Activated CD8-positive, alpha-beta T cell treated with anti-CD3 and anti-CD28 coated beads for 36 hours (primary cell): ENCODE measurements at regions not wholly inside any gene's neighbourhood (a gene's known extent, or its start where the extent isn't known, plus 50 kb on each side); places are given as distances from the start of the nearest gene placed in this dataset.

Experiments used
- ATAC-seq: fragments of 200-7000 bp; cut with Tn5 transposase; one replicate; pipeline ENCODE4 v1.10.0; 2021; ENCODE audit warnings: mild to moderate bottlenecking, moderate library complexity
- CTCF ChIA-PET: fragments of 350-600 bp; sonication (Branson Sonifier 250); formaldehyde crosslinking; loops from one replicate; lab custom pipeline; 2021; ENCODE audit warnings: antibody characterized with exemption; lab: Charles Lee
- POLR2A ChIA-PET: fragments of 350-600 bp; sonication (Branson Sonifier 250); formaldehyde crosslinking; loops from one replicate; lab custom pipeline; 2021; ENCODE audit warnings: antibody characterized with exemption; lab: Charles Lee
- DNase-seq: peaks from one replicate; pipeline ENCODE4 v3.0.0-alpha.2; 2020
- H3K27ac Mint-ChIP-seq: one replicate; pipeline ENCODE4 v1.8.0; 2021; ENCODE audit warnings: mild to moderate bottlenecking, mixed read lengths
- H3K27me3 Mint-ChIP-seq: one replicate; pipeline ENCODE4 v1.8.0; 2021; ENCODE audit warnings: mixed read lengths
- H3K36me3 Mint-ChIP-seq: one replicate; pipeline ENCODE4 v1.8.0; 2021; ENCODE audit warnings: low read depth, mixed read lengths
- H3K4me1 Mint-ChIP-seq: one replicate; pipeline ENCODE4 v1.8.0; 2021; ENCODE audit warnings: low read depth, mixed read lengths
- H3K4me3 Mint-ChIP-seq: one replicate; pipeline ENCODE4 v1.8.0; 2021; ENCODE audit warnings: mild to moderate bottlenecking, moderate library complexity, mixed read lengths
- H3K9me3 Mint-ChIP-seq: one replicate; pipeline ENCODE4 v1.8.0; 2021; ENCODE audit warnings: mixed read lengths
- intact Hi-C: fragments of 100-400 bp; cut with micrococcal nuclease; formaldehyde crosslinking; loops from one replicate; pipeline ENCODE4 v1.10.0; 2022
- TF ChIP-seq, protein P1 (sequence below): fragments of 200-600 bp; IDR thresholded peaks from one replicate; pipeline ENCODE4 v1.8.0; 2022; ENCODE audit warnings: antibody characterized with exemption, mild to moderate bottlenecking

DNA sequence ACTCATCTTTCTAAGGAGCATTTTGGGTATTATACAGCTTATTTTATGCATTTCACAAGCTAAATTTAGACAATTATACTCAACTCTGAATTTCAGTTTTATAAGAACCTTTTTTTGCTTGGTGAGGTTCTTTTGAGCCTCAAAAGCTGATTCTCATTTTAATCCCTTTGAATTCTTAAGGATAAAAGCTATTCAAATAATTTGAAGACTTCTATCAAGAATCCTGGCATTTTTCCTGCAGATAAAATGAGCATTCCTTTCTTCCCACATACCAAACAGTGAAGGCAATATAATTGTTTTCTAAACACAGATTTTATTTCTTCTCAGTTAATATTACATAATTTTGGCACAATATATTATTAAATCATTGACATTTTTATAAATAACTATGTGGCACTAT, 118.4 kb upstream of the GPM6A start:
- Mint-ChIP-seq H3K36me3 (no peaks in the 10 kb centered on the region), H3K27me3 (peaks cover 2% of the 10 kb centered on the region), H3K27ac (no peak overlapping the region), H3K9me3 (no peaks in the 10 kb centered on the region), H3K4me3 (no peak overlapping the region), H3K4me1 (no peaks in the 10 kb centered on the region)
- intact Hi-C loops: no loop called here
- ATAC-seq: no peak
- no peak for DNase-seq
- POLR2A ChIA-PET: no interaction called here
- TF ChIP-seq, protein P1, sequence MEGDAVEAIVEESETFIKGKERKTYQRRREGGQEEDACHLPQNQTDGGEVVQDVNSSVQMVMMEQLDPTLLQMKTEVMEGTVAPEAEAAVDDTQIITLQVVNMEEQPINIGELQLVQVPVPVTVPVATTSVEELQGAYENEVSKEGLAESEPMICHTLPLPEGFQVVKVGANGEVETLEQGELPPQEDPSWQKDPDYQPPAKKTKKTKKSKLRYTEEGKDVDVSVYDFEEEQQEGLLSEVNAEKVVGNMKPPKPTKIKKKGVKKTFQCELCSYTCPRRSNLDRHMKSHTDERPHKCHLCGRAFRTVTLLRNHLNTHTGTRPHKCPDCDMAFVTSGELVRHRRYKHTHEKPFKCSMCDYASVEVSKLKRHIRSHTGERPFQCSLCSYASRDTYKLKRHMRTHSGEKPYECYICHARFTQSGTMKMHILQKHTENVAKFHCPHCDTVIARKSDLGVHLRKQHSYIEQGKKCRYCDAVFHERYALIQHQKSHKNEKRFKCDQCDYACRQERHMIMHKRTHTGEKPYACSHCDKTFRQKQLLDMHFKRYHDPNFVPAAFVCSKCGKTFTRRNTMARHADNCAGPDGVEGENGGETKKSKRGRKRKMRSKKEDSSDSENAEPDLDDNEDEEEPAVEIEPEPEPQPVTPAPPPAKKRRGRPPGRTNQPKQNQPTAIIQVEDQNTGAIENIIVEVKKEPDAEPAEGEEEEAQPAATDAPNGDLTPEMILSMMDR: no peak
- CTCF ChIA-PET: interaction anchor here (0.6 to 1.6 kb wide), 2 partner anchors 13 to 336 kb away, joined by 3 read pairs; no protein-coding TSS in a partner anchor

DNA sequence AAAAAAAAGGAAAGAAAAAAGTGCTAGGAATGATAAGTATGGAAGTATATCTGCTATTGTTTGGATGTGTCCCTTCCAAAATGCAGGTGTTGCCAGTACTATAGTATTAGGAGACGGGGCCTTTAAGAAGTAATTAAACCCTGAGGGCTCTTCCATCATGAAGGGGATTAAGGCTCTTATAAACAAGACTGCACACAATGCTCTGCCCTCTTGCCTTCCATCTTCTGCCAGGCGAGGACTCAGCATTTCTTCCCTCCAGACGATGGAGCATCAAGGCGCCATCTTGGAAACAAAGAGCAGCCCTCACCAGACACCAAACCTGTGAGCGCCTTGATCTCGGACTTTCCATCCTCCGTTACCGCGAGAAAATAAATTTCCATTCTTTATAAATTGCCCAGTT, 120.1 kb upstream of the GPM6A start:
- ChIA-PET POLR2A (no interaction called here), CTCF (interaction anchor here (1.6 kb wide), 1 partner anchor 12 kb away, joined by 3 read pairs; no protein-coding TSS in a partner anchor)
- H3K27me3 Mint-ChIP-seq: peaks cover 2% of the 10 kb centered on the region
- no peak overlapping the region for H3K27ac Mint-ChIP-seq
- H3K9me3 Mint-ChIP-seq: no peaks in the 10 kb centered on the region
- no peaks in the 10 kb centered on the region for H3K36me3 Mint-ChIP-seq
- DNase-seq (no peak), ATAC-seq (no peak)
- intact Hi-C loops: no loop called here
- TF ChIP-seq, protein P1: no peak
- H3K4me1 Mint-ChIP-seq: no peaks in the 10 kb centered on the region
- no peak overlapping the region for H3K4me3 Mint-ChIP-seq

DNA sequence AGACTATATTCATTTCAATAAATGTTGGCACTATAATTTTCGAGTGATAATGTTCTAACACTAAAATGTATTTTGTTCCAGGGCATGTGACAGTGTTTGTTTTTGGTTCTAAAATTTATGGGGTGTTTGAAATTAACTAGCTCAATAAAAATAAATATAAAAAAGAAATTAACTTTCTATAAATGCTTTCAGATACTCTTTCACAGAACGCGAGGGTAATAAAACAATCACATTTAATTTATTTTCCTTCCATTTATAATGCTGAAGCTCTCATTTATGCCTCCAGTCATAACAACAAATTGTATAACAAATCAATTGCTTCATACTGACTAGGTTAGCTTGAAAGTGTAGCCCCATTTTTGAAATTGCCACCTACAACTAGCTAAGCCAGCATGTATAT, 122.4 kb upstream of the GPM6A start:
- TF ChIP-seq, protein P1: no peak
- POLR2A ChIA-PET: no interaction called here
- Mint-ChIP-seq H3K4me3 (no peak overlapping the region), H3K27ac (no peak overlapping the region), H3K36me3 (no peaks in the 10 kb centered on the region), H3K4me1 (no peaks in the 10 kb centered on the region), H3K9me3 (no peaks in the 10 kb centered on the region), H3K27me3 (peaks cover under 1% of the 10 kb centered on the region)
- CTCF ChIA-PET: no interaction called here
- intact Hi-C loops: no loop called here
- no peak for ATAC-seq
- DNase-seq: no peak

DNA sequence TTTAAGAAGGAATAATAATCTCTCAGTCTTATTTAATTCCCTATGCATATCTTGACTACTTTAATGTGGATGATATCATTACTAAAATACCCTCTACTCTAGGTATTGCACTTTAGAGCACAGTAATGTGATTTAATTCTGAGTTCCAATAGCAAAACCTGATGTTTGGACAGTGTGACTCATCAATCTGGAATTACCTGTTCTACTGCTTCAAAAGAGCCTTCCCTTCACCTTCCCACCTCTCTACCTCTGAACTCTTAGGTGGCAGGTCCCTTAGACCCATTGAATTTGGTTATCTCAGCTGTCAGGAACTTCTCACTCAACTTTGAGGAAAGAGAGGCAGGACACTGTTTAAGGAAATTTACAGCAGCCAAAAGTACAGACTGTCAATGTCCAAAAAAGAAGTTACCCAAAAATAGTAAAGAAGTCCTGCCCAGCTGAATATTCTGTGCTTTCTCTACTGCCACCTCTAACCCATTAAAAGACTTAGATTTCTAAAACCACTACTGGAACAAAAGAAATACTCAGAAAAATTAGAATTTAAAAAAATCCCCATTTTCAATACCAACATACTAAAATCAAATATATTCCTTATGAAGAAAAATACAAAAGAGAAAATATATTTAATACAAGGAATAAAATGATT, 123.1 kb upstream of the GPM6A start:
- H3K27me3 Mint-ChIP-seq: no peaks in the 10 kb centered on the region
- ATAC-seq: no peak
- intact Hi-C loops: no loop called here
- H3K36me3 Mint-ChIP-seq: no peaks in the 10 kb centered on the region
- H3K4me3 Mint-ChIP-seq: no peak overlapping the region
- no peak for DNase-seq
- TF ChIP-seq, protein P1: no peak
- POLR2A ChIA-PET: no interaction called here
- H3K4me1 Mint-ChIP-seq: no peaks in the 10 kb centered on the region
- H3K27ac Mint-ChIP-seq: no peak overlapping the region
- CTCF ChIA-PET: no interaction called here
- H3K9me3 Mint-ChIP-seq: no peaks in the 10 kb centered on the region

DNA sequence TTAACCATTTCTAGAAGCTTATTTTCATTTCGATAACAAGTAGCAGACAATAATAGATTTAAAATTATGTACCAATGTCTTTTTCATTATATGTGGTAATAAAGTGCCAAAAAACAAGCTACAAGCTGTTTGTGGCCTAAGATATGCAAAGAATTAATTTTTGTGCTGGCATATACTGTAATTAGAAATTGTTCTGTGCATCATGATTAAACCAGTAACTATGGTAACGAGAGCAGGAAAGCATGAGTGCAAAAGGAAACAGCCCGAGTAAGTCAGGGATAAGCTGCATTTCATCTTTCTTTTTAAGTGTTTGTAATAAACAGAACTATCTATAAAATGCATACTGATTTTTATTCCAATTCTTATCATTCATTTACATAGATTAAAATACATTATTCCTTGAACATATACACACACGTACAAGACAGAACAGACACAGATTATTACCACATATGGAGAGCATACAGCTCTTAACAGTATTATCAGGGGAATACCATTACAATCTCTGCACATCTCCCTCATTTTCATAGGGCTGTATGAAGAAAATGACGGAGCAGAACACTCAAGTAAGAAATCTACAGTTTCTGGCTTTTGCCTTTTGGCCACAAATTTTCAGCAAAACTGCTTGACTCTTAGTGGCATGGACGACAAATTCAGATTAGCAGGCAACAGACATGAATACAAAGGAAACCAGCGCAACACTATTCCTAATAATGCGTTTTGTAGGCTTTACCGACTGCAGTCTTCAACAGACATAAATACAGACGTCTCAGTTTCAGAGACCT, 121.3 kb upstream of the WDR17 start:
- ChIA-PET POLR2A (no interaction called here), CTCF (interaction anchor here (0.7 to 0.8 kb wide), 2 partner anchors 13 to 397 kb away, joined by 3 read pairs; no protein-coding TSS in a partner anchor)
- no peak for DNase-seq
- peaks cover 3% of the 10 kb centered on the region for H3K4me1 Mint-ChIP-seq
- H3K27ac Mint-ChIP-seq: no peak overlapping the region
- no peaks in the 10 kb centered on the region for H3K36me3 Mint-ChIP-seq
- no peak for ATAC-seq
- H3K9me3 Mint-ChIP-seq: no peaks in the 10 kb centered on the region
- no peak overlapping the region for H3K4me3 Mint-ChIP-seq
- intact Hi-C loops: no loop called here
- TF ChIP-seq, protein P1: no peak
- peaks cover 7% of the 10 kb centered on the region for H3K27me3 Mint-ChIP-seq
